Midbrain (tissue), 1 donor: ENCODE measurements at regions not wholly inside any gene's neighbourhood (a gene's known extent, or its start where the extent isn't known, plus 50 kb on each side); places are given as distances from the start of the nearest gene placed in this dataset.

ENCODE experiments used
- DNase-seq: peaks from one replicate; lab custom pipeline; 2025; lab: John Stamatoyannopoulos, UW

DNA sequence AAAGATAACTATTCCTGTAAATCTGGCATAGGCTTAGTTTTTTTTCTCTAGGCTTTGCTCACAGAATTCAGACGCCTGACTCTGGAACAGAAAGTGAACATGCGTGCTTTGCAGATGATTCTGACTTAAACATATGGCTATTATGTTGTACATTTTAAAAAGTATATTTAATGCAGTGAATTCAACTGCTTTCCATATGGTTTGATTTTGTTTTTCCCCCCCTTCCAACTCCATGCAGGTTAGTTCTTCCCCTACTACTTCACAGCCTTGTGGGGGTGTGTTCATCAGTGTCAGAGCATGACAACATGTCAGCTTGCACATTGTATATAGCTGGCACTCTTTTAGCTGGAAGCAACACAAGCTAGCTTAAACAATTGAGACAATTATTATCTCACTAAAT is 226.8 kb downstream of the TMEM167A start:
- DNase-seq: no peak

DNA sequence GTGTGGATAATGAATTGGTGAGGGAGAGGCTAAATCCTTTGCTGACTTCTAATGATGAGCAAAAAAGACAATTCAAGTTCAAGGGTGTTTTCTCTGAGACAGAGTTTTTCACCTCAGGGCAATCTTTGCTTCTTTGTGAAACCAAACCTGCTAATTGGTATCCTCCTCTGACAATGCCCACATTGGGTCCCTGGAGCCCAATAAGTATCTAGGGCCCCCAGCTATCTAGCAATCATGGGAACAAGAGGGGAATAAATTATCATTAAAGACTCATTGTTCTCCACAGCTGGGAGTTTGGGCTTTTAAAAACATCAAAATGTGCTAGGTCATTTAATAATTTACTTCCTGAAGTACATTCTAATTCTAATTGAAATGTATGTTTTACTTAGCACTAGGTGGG is 227.3 kb downstream of the TMEM167A start:
- DNase-seq: no peak

DNA sequence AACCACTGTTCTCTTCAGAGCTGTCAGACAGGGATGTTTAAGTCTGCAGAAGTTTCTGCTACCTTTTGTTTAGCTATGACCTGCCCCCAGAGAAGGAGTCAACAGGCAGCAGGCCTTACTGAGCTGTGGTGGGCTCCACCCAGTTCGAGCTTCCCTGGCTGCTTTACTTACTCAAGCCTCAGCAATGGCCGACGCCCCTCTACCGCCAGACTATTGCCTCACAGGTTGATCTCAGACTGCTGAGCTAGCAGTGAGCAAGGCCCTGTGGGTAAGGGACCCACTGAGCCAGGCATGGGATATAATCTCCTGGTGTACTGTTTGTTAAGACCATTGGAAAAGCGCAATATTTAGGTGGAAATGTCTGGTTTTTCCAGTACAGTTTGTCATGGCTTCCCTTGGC is 229.6 kb downstream of the TMEM167A start:
- DNase-seq: no peak

DNA sequence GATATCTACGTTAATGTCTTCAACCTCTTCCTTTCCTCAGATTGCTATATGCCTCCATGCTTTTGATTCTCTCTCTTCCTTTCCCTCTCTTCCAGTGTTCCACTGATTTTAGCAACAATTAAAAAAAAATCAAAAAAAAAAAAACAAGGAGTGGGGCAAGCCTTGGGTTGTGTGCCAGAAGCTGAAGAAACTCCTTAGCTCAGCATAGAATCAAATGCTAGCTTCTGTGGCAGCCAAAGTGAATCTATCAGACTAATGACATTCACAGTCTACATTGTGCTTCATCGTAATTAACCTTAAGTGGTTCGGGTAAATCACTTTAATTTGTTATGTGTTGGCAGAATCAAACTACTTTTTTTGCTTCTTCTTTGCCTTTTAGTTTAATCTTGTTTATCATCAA is 237.3 kb downstream of the TMEM167A start:
- DNase-seq: no peak

DNA sequence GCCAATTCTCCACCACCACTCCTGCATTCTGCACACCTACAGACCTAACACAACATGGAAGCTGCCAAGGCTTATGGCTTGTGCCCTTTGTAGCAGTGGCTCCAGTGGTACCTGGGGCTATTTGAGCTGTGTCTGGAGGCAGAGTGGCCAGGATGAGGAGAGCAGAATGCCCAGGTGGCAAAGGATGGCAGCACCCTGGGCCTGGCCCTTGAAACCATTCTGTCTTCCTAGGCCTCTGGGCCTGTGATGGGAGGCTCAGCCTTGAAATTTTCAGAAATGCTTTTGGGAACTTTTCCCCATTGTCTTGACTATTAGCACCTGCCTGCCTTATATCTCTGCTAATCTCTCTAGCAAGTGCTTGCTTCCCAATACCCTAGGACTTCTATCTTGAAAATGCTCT is 241.7 kb downstream of the TMEM167A start:
- no peak for DNase-seq

DNA sequence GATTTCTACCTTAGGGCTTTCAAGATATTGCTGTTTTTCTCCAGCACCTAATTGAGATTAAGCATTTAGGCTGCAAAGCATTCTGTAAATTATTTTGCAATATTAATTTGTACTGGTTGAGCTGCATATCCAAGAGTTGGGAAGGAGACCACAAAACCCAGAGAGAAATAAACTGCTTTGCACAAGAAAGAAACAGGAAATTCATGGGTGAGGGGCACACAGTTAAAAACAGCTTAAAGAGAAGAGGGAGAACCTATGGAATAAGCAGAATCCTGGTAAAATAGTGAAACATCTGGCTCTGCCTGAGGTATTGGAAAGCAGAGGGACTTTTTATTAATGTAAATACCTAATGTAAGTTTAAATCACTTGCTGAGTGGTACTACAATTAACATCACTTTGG is 243.0 kb downstream of the TMEM167A start:
- DNase-seq: no peak

DNA sequence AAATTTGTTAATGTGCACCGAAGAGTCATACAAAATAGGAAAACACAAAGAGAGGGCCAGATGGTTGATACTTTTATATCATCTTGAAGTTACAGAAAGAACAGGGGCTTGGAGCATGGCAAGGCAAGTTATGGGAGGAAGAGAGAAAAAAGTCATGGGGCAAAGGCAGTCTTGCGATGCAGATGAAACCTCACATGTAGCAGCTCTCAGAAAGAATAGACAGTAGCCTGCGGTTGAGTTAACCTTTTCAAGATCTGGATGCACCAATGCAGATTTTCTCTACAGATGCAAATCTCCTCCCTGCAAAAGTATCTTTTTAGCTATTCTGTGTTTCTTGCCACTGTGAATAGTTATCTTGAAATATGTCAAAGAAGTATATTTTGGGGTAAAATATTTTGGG is 243.9 kb downstream of the TMEM167A start:
- no peak for DNase-seq

DNA sequence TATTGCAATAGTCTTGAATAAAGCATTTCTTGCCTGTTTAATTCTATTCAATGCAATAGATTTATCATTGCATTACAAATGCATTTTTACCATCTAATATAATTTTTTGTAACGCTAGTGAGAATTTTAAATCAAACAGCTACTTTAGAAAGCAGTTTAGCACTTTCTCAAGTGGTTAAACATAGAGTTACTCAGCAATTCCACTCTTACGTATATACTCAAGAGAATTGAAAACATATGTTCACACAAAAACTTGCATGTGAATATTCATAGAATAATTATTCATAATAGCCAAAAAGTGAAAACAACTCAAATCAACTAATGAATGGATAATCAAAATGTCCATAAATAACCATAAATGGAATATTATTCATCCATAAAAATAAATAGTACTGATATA is 244.7 kb downstream of the TMEM167A start:
- DNase-seq: no peak

DNA sequence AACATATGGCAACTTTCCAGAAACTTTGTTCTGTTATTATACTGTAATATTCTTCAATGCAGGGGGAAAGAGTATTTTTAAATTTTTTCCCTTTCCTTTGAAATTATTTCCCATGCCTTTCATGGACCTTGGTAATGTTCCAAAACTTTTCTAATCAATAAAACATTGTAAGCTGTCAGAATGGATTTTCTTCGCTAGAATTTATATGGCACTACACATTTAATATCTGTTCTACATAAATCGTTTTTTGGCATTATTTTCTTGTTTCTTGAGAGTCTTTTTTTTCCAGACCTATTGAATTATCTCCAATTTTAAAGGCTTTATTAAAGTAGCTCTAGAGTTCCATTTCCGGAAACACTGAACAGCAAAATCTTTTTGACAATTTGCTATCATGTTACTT is 249.0 kb downstream of the TMEM167A start:
- no peak for DNase-seq

DNA sequence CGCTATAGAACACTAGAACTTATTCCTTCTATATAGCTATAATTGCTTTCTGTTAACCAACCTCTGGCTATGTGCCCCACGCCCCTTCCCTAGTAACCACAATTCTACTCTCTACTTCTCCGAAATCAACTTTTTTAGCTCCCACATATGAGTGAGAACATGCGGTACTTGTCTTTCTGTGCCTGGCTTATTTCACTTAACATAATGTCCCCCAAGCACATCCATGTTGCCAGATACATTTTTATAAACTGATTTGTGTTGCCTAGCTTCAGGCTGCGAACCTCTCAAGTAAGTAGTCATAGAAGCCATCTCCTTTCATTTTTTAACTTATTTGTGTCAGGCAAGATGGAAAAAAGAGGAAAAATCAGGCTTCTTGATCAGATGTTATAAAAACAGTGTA is 249.5 kb downstream of the TMEM167A start:
- no peak for DNase-seq

DNA sequence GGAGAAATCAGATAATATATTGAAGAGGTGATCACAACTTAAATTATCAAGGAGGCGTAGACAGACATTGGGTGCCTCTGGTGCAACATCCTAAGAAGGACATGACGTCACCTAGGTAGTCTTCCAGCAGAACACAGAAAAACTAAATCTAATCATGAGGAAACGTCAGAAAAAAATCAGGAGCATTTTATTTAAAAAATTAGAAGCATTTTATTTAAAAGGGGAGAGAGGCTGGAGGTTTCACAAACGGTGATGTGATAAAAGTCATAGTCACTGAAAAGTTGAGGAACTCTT is 254.6 kb downstream of the TMEM167A start:
- no peak for DNase-seq

DNA sequence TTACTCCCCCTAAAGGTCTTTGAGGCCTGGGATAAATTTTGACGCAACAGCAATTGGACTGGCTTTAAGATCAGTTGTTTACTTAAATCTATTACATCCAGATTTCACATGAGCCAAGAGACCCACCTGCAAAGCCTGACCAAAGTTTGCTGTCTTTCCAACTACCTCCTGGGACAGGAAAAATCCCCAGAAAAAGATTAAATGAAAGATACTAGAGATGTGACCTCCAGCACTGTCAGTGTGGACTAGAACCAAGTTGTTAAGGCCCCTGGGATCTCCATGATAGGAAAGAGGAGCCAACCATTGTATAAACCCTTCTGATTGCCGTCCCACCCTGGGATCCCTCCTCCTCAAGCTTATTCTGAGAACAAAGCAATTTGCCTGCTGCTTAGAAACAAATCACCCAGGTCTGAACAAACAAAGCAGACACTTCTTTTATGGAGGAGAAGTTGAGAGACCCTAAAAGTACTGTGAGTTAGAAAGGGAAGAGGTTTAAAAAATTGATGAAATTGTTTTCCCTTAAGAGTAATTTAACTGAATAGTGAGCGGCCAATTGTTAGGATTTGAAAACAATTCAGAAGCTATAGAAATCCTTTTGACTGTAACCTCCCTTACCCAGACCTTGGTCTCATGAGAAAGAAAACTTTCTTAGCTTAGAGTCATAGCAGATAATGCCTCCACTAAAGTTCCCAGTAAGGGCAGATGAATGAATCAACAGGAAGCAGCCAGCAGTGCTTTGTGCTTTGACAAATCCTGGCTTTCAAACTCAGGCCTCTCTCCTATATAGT is 255.2 kb downstream of the TMEM167A start:
- DNase-seq: no peak

DNA sequence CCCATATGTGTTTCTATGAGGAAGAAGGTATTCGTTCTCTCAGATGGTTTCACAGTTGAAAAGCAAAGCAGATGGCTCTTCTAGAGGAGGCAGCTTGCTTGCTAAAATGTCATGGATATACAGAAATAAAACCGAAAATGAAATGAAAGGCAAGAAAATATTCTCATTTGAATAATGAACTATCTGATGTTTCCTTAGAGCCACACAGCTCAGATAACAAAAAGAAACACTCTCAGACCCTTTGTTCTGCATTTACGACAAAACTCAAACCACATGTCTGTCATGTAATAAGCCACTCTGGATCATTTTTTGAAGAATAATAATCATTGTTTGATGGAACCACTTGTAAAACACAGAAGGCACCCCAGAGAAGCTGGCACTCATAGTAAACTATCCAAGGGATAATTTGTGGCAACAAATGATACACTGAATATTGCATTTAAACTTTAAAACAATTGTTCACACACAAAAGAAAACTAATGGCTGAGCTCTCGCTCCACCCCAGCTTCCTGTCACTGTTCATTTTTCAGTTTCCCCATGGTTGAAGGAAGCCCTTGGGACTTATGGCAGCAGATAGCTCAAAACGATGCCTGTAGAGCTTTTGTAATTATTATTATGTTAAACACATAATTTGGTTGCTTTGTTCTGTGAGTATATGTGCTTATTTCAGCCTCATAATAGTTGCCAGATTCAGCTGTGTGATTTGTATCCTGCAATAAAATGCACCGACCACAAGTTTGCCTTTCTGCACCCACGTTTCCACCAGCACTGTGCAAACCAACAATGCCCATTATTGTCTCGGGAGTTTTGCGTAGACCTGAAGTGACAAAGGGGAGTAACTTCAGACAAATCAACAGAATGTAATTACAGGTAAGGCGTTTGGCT is 256.0 kb downstream of the TMEM167A start:
- no peak for DNase-seq

DNA sequence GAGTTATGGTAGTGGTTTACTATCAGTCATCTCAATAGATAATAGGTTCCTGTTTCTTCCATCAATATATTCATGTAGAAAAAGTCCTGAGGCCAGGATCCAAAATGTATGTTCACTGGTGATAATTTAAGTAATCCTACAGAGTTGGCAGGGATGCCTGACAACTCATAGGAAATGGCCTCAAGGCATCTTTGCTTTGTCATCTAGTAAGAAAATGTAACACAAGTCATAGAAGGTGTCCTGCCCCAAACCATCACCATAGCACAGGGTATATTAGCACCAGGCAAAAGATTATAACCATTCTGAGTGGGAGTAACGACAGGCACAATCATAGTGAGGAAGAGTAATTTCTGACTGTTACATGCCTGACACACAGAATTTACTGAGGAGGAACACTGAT is 257.0 kb downstream of the TMEM167A start:
- no peak for DNase-seq

DNA sequence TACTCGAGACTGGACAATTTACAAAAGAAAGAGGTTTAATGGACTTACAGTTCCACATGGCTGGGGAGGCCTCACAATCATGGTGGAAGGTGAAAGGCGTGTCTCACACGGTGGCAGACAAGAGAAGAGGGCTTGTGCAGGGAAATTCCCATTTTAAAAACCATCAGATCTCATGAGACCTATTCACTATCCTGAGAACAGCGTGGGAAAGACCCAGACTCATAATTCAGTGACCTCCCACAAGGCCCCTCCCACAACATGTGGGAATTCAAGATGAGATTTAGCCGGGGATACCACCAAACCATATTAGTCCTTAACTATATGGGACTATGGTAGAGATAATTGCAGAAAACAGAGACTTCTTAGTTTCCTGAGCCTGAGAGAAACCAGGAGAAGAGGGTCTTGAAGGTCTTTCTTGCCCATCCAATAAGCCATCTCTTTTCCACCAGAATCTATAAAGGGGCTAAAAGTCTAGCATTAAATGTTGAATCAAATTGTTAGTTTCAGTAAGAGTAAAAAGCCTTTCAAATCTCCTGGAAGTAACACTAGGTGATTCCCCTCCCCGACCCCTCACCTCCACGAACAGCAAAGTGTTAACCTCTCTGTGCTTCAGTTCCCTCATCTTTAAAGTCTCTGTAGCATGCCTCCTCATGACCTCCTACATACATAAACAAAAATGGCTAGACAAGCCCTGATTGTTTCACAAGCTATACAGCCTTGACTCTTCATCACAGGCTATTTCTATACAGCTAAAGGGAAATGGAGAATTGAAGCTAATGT is 259.1 kb downstream of the TMEM167A start:
- DNase-seq: no peak

DNA sequence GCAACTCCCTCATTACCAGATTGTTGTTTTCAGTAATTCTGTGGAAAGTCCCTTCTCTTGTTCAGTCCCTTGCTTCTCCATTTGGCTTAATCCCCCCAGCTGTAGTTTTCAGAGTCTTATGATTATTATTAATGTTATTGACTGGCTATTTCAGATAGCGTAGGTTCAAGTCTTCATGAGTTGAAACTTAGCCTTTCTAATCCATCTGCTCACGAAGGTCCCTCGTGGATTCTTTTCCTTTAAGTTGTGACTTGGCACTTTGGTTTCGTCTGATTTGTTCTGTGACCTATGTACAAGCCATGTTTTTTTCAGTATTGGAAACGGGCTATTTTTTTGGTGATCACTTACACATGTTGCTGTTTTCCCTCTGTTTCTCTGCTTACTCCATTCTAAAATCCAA is 260.3 kb downstream of the TMEM167A start:
- DNase-seq: no peak

DNA sequence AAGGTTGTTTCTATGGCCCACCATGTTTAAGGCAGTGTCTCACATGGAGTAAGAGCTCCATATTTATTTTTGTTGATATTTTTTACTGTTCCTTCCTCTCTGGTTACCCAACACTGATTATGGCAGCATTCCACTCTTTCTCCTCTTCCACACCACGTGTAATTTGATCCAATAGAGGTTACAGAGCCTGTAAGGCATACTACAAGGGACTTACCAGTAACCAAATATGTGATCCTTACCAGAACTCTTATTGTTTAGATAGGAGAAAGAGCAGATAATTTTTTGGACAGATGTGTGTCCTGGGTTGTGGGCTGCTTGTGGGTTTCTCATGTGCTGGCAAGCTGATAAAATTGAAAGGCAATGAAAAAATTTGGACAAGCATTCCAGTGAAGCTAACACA is 261.3 kb downstream of the TMEM167A start:
- no peak for DNase-seq

DNA sequence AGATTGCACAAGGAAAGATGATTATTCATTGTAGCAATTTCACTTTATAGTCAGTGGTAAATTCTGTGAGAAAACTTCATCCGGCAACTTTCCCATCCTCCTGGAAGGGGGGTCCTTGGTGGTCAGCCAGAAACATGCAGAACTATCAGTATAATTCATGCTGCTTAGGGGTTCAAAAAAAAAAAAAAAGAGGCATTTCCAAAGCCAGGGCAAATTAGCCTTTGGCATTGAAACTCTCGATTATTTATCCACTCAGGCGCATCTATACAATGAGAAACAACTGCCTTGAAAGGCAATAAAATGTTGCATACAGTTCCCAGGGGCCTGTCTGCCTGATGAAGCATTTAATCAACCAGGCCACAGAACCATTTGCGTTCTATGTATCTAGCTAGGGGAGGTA is 263.3 kb downstream of the TMEM167A start:
- DNase-seq: no peak

DNA sequence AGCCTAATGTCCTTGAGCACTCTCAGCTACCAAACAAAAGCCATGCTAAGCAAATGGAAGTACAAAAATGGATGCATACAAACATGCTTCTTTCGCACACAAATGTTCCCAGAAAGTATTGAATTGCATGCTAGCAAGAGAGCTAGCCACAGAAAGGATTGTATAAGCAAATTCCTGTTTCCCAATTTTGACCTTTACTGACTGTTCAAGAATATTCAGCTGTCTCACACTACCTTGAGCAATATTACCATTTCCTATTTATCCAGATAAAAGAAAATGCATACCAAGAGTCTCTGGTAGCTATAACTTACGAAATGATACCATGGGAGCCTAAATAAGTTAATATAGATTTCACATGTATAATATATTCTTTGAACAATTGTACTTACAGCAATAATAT is 264.6 kb downstream of the TMEM167A start:
- no peak for DNase-seq

DNA sequence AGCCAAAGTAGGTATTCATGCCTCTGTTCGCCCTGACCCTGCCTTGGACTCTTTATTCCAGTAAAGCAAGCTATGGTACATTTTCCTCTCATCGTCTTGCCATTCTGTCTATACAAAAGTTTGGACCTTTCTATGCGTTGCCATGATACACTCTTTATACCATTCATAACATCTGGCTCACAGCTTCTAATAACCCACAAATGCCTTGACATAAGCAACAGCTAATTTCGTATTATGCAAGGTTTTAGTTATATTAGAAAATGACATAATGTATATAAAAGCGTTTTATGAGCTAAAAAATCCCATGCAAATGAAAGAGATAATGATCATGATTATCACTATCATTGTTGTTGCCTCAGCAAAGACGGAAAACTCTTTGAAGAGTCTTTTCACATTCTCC is 265.7 kb downstream of the TMEM167A start:
- no peak for DNase-seq

DNA sequence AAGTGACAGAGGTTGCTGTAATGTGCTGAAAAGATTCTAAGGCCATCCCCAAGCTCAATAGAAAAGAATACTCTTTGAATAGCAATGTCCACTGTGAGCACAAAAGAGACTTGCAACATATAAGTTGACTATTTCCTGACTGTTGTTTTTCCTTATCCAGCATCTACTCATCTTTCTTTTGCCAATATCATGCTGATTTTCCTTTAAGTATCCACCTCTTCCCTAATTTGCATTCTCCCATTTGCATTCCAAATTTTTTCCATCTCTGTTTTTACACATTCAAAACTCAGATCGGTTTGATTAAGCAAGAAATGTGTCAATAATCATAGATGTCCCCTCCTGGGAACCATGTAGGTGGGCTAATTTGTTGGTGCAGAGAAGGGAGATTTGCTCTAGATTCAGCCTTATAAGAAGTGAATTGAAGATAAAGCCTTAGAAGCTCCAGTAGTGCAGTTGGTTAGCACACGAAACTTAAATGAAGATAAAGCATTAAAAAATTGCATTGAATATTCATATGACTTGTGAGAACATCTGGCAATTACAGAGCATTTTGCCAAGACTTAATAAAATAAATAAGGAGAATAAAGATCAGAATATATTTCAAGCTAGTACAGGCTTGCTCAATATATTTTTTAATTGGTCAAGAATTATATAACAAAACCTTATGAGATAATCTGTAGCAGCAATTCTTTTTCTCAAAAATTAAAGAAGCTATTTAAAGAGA is 267.6 kb downstream of the TMEM167A start:
- DNase-seq: no peak

DNA sequence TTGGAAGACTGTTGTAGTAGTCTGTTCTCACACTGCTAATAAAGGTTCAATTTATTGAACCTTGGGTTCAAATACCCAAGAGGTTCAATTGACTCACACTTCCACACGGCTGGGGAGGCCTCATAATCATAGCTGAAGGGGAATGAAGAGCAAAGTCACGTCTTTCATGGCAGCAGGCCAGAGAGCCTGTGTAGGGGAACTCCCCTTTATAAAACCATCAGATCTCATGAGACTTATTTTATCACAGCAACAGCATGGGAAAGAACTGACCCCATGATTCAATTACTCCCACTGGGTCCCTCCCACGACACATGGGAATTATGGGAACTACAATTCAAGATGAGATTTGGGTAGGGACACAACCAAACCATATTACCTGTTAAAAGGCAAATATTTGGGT is 268.2 kb downstream of the TMEM167A start:
- DNase-seq: no peak
